Activated CD4-positive, alpha-beta T cell treated with anti-CD3 and anti-CD28 coated beads, Interleukin-2, amount 50 U/mL, for 16 hours (primary cell): ENCODE measurements at regions not wholly inside any gene's neighbourhood (a gene's known extent, or its start where the extent isn't known, plus 50 kb on each side); places are given as distances from the start of the nearest gene placed in this dataset.
A peak's percentile ranks its signal among the peaks of the same experiment; 100 is the strongest.
"Not testable (repeated sequence)": the region's sequence is repeated elsewhere in the genome, so short reads cannot be mapped to it uniquely, and the experiment has no call there.

Experiments used
- DNase-seq: peaks from one replicate; pipeline ENCODE4 v3.0.0-alpha.2; 2020

GRCh38 chr5:4022056-4022670 lies 426.5 kb downstream of the IRX1 start:
- DNase-seq, result no peak

GRCh38 chr5:4023091-4023752 lies 427.6 kb downstream of the IRX1 start:
- DNase-seq, result no peak

- DNase-seq, result no peak
These were observed 428.2 kb downstream of the IRX1 start for GRCh38 chr5:4023753-4024335.

GRCh38 chr5:4027088-4027734 lies 431.6 kb downstream of the IRX1 start:
- no peak for DNase-seq

GRCh38 chr5:4028384-4028783 lies 432.8 kb downstream of the IRX1 start:
- no peak for DNase-seq

- DNase-seq, result not testable (repeated sequence)
These were observed 437.9 kb downstream of the IRX1 start for GRCh38 chr5:4033546-4033945.

- DNase-seq, result no peak
These were observed 441.2 kb downstream of the IRX1 start for GRCh38 chr5:4036861-4037260.

GRCh38 chr5:4038994-4039393 lies 443.4 kb downstream of the IRX1 start:
- no peak for DNase-seq

- peak; percentile 14 for DNase-seq
These were observed 446.7 kb downstream of the IRX1 start for GRCh38 chr5:4042311-4042710.

- no peak for DNase-seq
These were observed 447.5 kb downstream of the IRX1 start for GRCh38 chr5:4043135-4043534.

GRCh38 chr5:4044881-4045280 lies 449.2 kb downstream of the IRX1 start:
- DNase-seq, result no peak

- DNase-seq, result no peak
These were observed 452.8 kb downstream of the IRX1 start for GRCh38 chr5:4048398-4048797.

- DNase-seq, result no peak
These were observed 454.6 kb downstream of the IRX1 start for GRCh38 chr5:4050203-4050602.

GRCh38 chr5:4053136-4053535 lies 457.5 kb downstream of the IRX1 start:
- no peak for DNase-seq

GRCh38 chr5:4054092-4054491 lies 458.5 kb downstream of the IRX1 start:
- no peak for DNase-seq

GRCh38 chr5:4058899-4059298 lies 463.3 kb downstream of the IRX1 start:
- DNase-seq, result no peak

- DNase-seq, result no peak
These were observed 470.1 kb downstream of the IRX1 start for GRCh38 chr5:4065472-4066320.

GRCh38 chr5:4068171-4068570 lies 472.5 kb downstream of the IRX1 start:
- no peak for DNase-seq

- DNase-seq, result no peak
These were observed 482.9 kb downstream of the IRX1 start for GRCh38 chr5:4078544-4078943.

- no peak for DNase-seq
These were observed 484.2 kb downstream of the IRX1 start for GRCh38 chr5:4079831-4080230.

- DNase-seq, result no peak
These were observed 484.7 kb downstream of the IRX1 start for GRCh38 chr5:4080370-4080769.

- no peak for DNase-seq
These were observed 485.4 kb downstream of the IRX1 start for GRCh38 chr5:4081059-4081458.

- DNase-seq, result no peak
These were observed 485.8 kb downstream of the IRX1 start for GRCh38 chr5:4081466-4081865.
